Uterus (tissue), 2 donors: ENCODE measurements at regions not wholly inside any gene's neighbourhood (a gene's known extent, or its start where the extent isn't known, plus 50 kb on each side); places are given as distances from the start of the nearest gene placed in this dataset.
"Not testable (repeated sequence)": the region's sequence is repeated elsewhere in the genome, so short reads cannot be mapped to it uniquely, and the experiment has no call there.

Source experiments
- CTCF ChIP-seq, 4 experiments: fragments of 200-600 bp in 2 of 4; fragments of 450-650 bp in 2 of 4; sonication (generic) in 2 of 4; IDR thresholded peaks; one replicate each; pipeline ENCODE4 v1.5.1; 2016 to 2019; ENCODE audit warnings: antibody characterized with exemption in 4 of 4, mild to moderate bottlenecking in 2 of 4, moderate library complexity in 1 of 4
- POLR2A ChIP-seq, 2 donors: fragments of 450-650 bp; IDR thresholded peaks; one replicate each; pipeline ENCODE4 v1.6.1; 2016; ENCODE audit warnings: antibody characterized with exemption in 2 of 2, mild to moderate bottlenecking in 1 of 2, moderate library complexity in 1 of 2

DNA sequence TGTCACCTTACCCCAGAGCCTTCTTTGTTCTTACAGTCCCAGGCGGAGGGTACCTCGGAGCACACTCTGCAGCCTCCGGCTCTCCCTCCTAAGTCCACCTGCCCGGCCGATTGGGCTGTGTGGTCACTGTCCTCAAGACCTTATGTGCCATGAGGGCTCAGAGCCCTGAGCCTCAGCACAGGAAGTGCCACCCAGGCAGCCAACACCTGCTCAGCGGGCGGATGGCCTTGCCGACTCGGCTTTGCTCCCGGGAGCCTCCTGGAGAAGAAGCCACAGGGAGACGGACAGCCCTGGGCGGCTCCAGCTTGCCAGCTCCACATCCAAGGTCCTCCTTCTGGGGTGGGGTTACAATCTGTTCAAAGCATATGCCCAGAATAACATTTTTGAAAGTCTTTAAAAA is 4439.2 kb upstream of the TPTE start:
- TF ChIP-seq POLR2A, CTCF (IDR thresholded peaks at IDR 0.05): not testable (repeated sequence)
